HG02981 (cell line): ENCODE measurements at regions not wholly inside any gene's neighbourhood (a gene's known extent, or its start where the extent isn't known, plus 50 kb on each side); places are given as distances from the start of the nearest gene placed in this dataset.

Source experiments
- ATAC-seq: cut with Tn5 transposase; IDR thresholded peaks from one replicate; pipeline ENCODE4 v1.9.1; 2021; ENCODE audit warnings: mild to moderate bottlenecking, moderate library complexity; ENCODE audit not compliant: unreplicated experiment

- no peak for ATAC-seq
These were observed 431.2 kb upstream of the ADAMTS9 start for GRCh38 chr3:65118912-65119499.

GRCh38 chr3:65114041-65114440 lies 426.2 kb upstream of the ADAMTS9 start:
- no peak for ATAC-seq

GRCh38 chr3:65112751-65113300 lies 425.0 kb upstream of the ADAMTS9 start:
- no peak for ATAC-seq

DNA sequence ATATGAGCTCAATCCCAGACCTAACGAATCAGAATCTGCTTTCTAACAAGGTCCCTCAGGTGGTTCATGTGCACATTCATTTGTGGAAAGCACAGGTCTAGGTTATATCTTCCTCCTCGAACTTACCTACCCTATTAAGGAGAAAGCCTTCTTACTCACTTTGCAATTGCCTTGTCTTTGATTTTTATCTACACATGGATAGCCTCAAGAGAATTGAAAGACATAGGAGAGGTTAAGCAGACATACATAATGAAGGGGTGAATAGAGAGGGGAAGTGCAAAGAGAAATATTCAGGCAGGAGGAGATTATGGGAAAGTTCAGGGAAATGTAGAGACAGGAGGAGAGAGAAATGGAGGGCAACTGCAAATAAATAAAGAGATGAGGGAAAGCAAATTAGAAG lies 422.9 kb upstream of the ADAMTS9 start:
- ATAC-seq, result no peak

- no peak for ATAC-seq
These were observed 422.2 kb upstream of the ADAMTS9 start for GRCh38 chr3:65109966-65110500.

DNA sequence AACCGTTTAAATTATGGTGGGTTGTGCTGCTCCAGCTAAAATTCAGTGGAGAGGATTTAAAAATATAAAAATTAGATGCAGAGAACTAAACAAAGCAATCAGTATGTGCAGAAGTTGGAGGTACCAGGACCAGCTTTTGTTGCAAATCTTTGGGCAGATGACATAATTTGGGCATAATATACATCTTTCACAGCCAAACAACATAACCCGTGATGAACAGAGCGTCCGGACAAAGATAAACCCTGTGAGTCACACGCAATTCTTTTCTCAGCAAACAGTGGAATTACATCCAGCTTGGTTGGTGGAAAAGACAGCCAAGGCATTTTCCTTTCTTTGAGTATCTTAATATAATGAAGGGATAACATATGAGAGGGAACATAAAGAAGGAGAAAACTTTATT lies 419.4 kb upstream of the ADAMTS9 start:
- ATAC-seq, result no peak

DNA sequence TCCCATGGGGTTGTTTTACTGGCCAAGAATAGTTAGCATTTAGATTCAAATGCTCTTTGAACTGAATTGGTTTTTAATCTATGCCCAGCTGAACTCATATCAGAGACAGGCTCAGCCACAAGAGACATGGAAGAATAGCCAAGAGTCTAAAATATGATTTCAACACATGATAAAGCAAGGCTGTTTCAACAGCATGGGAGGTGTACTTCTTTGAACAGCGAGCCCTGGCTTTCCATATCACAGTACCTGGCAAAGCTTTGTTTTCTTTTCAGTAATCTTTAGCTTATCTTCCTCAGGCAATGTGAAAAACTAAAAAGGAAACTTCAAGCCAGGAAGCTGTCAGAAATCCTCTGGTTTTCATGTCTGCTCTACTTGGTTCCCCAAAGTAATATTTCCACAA lies 413.6 kb upstream of the ADAMTS9 start:
- ATAC-seq, result no peak

DNA sequence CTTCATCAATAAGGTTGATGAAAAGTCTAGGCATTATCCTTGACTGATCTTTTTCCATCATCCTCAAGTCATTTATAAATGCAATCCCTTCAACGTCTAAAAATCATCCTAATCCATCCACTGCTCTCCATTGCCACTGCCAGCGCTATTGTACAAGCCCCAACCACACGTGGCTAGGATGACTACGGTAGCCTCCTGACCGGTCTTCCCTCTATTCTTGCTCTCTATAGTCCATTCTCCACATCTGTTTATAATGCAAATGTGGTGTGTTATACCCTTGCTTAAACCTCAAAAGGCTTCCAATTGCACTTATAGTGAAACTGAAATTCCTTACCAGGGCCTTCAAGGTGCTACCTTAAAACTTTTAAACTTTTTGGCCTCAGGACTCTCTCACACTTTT lies 410.6 kb upstream of the ADAMTS9 start:
- no peak for ATAC-seq

DNA sequence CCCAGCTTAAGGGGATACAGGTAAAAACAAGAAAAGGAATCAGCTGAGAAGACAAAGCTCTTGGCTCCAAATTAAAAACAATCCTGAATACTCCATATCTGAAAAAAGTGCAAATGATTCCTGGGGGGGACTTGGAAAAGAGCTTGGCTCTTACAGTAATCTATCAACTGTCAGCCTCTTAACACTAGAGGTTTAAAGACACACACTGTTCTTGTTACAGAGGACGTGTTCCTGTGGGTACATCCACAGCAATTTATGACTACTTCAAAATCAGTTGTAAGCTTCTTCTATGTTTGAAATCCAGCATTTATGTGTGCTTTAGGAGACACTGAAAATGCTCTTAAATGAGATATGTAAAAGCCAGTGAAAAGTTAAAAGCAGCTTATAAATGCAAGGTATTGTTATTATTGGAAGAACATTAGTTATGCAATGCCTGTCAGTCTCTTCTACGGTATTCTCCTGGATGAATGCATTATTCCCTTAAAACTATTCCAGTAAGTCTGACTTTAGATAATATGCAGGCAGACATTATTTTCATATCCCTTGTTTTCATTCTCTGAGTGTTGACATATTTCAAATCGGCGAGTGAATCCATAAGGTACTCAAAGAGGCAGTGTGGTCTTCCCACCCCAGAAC lies 408.4 kb upstream of the ADAMTS9 start:
- ATAC-seq, result no peak

DNA sequence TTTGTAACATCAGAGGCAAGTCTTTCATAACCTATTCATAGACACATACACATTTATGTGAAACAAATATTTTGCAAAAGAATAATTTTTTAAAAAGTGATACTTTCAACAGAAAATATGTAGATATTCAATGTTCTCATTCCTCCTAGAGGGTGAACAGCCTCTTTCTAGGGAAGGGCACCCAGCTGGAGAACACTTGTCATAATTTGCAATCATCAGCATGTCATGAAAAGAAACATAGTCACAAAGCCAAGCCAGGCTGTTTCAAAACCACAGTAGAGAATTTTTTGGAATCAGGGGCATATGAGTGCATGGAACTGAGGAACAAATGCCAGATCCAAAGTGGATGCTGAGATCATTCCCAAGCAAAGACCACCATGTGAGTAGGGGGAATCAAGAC lies 406.9 kb upstream of the ADAMTS9 start:
- no peak for ATAC-seq

DNA sequence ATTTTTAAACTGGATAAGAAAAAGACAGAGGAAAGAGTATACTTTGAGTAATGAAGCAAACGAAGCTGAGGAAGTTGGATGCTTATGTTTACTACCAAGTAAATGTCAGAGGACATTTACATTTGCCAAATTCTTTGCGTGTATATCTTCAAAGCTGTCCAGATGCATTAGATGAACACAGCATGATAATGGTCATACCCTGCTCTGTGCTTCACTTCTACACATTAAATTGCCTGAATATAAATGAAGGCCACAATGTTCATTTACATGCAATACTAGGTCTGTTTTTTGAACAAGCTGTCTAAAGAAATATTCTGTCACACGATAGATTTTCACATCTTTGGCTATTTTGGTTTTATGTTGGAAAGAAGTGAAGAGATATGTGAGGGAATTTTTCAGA lies 405.8 kb upstream of the ADAMTS9 start:
- no peak for ATAC-seq

DNA sequence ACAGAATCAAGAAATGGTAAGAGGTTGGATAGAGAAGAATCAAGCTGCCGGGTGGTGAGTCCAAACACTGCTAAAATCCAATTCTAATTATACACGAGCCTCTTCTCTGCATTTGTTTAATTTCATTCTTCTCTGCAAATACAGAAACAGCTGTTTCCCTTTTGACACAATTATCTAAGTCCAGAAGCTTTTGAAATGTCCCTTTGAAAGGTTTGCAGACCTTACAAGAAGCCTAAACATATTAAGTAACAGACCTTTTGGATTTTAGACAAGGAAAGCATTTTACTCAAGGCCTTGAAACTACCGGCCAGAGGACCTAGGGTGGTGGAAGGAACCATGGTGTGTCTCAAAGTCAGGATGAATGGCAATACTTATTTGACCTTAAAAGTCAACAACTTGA lies 403.8 kb upstream of the ADAMTS9 start:
- ATAC-seq, result no peak

GRCh38 chr3:65083240-65083639 lies 395.4 kb upstream of the ADAMTS9 start:
- no peak for ATAC-seq

- ATAC-seq, result no peak
These were observed 393.7 kb upstream of the ADAMTS9 start for GRCh38 chr3:65081536-65081935.

- ATAC-seq, result no peak
These were observed 392.6 kb upstream of the ADAMTS9 start for GRCh38 chr3:65080432-65080831.

DNA sequence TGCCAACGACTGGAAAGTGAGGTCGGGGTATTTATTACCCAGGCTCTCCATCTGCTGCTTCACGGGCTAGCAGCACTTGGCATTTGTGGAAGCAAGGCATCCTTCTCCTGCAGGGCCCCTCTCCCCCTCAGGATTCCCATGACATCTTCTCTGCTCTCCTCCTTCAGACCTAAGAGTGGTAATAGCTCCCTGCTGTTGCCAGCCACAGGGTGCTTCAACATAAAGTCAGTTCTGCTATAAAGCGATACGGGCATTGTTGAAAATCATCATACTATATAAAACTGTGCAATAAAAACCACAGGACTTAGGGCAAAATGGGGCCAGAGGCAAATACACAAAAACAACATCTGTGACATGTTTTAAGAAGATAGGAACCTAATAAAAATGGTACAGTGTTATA lies 391.8 kb upstream of the ADAMTS9 start:
- no peak for ATAC-seq

GRCh38 chr3:65078748-65079147 lies 390.9 kb upstream of the ADAMTS9 start:
- no peak for ATAC-seq

DNA sequence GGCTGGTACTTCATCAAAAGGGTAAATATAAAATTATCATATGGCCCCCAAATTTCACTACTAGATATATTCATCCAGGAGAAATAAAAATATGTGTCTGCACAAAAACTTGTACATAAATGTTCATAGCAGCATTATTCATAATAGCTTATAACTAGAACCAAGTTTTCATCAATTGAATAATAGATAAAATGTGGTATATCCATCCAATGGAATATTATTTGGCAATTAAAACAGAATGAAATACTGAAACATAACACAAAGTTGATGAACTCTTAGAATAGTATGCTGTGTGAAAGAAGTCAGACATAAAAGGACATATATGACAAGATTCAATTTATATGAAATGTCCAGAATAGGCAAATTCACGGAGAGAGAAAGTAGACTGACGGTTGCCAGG lies 389.3 kb upstream of the ADAMTS9 start:
- ATAC-seq, result no peak

DNA sequence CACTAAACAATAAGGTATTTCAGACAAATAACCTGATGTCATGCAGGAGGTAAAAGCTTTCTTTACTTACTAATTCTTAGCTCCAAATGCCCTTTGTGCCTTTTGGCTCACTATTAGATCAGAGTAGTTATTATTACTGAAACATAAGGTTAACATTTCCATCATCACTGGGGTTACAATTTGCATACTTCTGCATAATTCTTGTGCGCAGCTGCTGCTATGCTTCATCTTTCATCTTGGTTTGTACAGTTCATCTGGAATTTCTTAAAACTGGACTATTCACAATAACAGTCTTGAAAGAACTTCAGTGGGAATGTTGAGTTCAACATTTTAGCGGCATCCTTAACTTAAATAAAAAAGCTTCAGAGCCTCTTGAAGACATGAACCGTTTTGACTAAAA lies 383.2 kb upstream of the ADAMTS9 start:
- no peak for ATAC-seq

- no peak for ATAC-seq
These were observed 373.1 kb upstream of the ADAMTS9 start for GRCh38 chr3:65060904-65061303.

DNA sequence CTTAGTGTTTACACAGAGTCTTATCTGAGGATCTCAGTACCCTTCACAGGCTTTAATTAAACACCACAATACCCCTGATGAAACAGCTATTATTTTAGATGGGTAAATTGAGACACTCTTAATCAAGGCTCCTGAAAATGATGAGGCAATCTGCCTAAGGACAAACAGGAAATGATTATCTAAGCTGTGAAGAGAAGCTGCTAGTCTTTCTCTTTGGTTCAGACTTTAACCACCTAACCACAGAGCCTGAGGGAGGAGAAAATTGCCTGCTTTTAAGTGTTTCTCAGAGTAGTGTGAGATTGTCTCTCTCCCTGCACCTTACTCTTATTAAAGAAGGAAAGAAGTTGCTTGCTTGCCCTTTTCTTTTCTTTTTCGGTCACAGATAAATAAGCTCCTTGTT lies 364.3 kb upstream of the ADAMTS9 start:
- no peak for ATAC-seq

GRCh38 chr3:65048151-65048550 lies 360.4 kb upstream of the ADAMTS9 start:
- no peak for ATAC-seq

GRCh38 chr3:65045138-65045537 lies 357.3 kb upstream of the ADAMTS9 start:
- ATAC-seq, result no peak
